Muscle layer of colon (tissue), 2 donors: ENCODE measurements at regions not wholly inside any gene's neighbourhood (a gene's known extent, or its start where the extent isn't known, plus 50 kb on each side); places are given as distances from the start of the nearest gene placed in this dataset.
"Not testable (repeated sequence)": the region's sequence is repeated elsewhere in the genome, so short reads cannot be mapped to it uniquely, and the experiment has no call there.

Experiments
- H3K27ac ChIP-seq: one replicate; pipeline ENCODE4 v1.7.0; 2013; ENCODE audit warnings: low read depth, mild to moderate bottlenecking, low read length, moderate library complexity
- H3K27me3 ChIP-seq, 2 donors: one replicate each; pipeline ENCODE4 v1.7.0; 2013; ENCODE audit warnings: low read length in 2 of 2, mild to moderate bottlenecking in 2 of 2; ENCODE audit not compliant: insufficient read depth in 2 of 2, control insufficient read depth in 1 of 2
- H3K36me3 ChIP-seq: one replicate; pipeline ENCODE4 v1.7.0; 2013; ENCODE audit warnings: mild to moderate bottlenecking, low read length; ENCODE audit not compliant: insufficient read depth
- H3K4me1 ChIP-seq: one replicate; pipeline ENCODE4 v1.7.0; 2013; ENCODE audit warnings: mild to moderate bottlenecking, low read length; ENCODE audit not compliant: insufficient read depth
- H3K4me3 ChIP-seq, 2 donors: one replicate each; pipeline ENCODE4 v1.7.0; 2013; ENCODE audit warnings: low read length in 2 of 2, low read depth in 1 of 2, mild to moderate bottlenecking in 1 of 2, moderate library complexity in 1 of 2
- H3K9ac ChIP-seq: one replicate; pipeline ENCODE4 v1.7.0; 2013; ENCODE audit warnings: low read length
- H3K9me3 ChIP-seq: one replicate; pipeline ENCODE4 v1.7.0; 2013; ENCODE audit warnings: mild to moderate bottlenecking, low read length
- donor health status: abdominal sarcoma.
- donor health status: Adenocarcinoma of cecum.

DNA sequence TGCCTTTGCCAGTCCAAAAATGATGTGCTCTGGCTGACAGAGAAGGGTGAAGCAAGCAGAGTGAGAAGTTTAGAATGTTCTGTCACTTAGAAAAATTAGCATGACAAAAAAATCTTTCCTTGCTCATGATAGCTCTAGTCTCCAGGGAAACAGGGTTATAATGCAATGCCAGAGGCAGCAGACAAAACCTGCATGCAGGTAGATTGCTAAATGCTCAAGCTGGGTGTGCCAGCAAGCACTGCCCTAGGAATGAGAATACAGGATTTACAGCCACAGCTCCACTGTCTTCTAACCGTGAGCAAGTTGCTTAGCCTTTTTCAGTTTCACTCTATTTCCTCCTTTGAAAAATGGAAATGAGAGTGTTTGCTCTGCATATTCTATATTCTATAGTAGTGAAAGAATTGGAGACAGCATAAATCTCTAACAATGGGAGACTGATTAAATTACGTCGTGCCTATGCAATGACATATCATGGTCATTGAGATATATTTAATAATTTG, 516.6 kb upstream of the C16orf82 start:
- Histone ChIP-seq H3K27ac (no peak overlapping the region), H3K4me1 (no peaks in the 10 kb centered on the region), H3K9ac (no peak overlapping the region), H3K4me3 (no peak overlapping the region), H3K9me3 (no peaks in the 10 kb centered on the region), H3K36me3 (no peaks in the 10 kb centered on the region), H3K27me3 (no peaks in the 10 kb centered on the region)

DNA sequence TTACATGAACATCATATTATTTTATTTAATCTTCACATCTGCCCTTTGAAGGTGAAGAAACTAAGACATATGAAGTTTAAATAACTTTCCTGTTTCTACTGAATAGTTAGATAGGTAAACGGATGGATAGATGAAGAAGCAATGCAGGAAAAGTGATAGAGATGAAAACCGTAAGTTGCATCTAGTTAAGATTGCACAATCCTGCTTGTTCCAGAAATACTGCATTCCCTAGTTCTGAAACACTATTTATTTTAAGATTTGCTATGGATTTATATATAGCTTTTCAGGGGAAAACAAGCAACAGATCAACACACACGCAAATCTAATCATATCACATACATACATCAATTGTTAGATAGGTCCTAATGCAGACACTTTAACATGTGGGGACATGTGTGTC, 512.7 kb upstream of the C16orf82 start:
- no peaks in the 10 kb centered on the region for H3K27me3 ChIP-seq
- H3K4me3 ChIP-seq = no peak overlapping the region
- no peaks in the 10 kb centered on the region for H3K4me1 ChIP-seq
- no peak overlapping the region for H3K27ac ChIP-seq
- H3K36me3 ChIP-seq = no peaks in the 10 kb centered on the region
- H3K9me3 ChIP-seq = no peaks in the 10 kb centered on the region
- no peak overlapping the region for H3K9ac ChIP-seq

DNA sequence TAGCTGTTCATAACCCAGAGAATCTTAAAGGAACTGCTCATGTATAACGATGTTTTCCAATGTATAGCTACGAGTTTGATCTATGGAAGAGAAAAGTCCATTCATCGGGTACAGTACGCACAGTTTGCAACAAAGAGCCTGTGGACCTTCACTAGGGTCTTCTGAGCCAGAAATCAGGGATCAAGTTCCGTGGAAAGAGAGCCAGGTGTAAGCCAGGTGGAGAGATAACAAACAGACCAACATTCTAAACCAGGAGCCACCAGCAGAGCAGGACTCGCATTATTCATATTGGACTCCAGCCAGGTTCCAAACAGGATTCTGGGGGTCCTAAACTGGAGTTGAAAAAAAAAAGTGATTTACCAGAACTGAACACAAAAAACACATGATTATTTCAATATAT, 505.4 kb upstream of the C16orf82 start:
- Histone ChIP-seq H3K9me3 (no peaks in the 10 kb centered on the region), H3K27ac (no peak overlapping the region), H3K9ac (no peak overlapping the region), H3K36me3 (no peaks in the 10 kb centered on the region), H3K4me1 (no peaks in the 10 kb centered on the region), H3K27me3 (no peaks in the 10 kb centered on the region), H3K4me3 (no peak overlapping the region)

DNA sequence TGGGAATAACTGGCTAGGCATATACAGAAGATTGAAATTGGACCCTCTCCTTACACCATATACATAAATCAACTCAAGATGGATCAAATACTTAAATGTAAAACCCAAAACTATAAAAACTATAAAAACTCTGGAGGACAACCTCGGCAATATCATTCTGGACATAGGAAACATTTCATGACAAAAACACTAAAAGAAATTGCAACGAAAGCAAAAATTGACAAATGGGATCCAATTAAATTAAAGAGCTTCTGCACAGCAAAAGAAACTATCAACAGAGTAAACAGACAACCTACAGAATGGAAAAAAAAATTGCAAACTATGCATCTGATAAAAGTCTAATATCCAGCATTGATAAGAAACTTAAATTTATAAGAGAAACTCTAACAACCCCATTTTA, 503.7 kb upstream of the C16orf82 start:
- Histone ChIP-seq H3K27ac (no peak overlapping the region), H3K36me3 (no peaks in the 10 kb centered on the region), H3K9me3 (no peaks in the 10 kb centered on the region), H3K4me3 (no peak overlapping the region), H3K27me3 (no peaks in the 10 kb centered on the region), H3K4me1 (no peaks in the 10 kb centered on the region), H3K9ac (no peak overlapping the region)

DNA sequence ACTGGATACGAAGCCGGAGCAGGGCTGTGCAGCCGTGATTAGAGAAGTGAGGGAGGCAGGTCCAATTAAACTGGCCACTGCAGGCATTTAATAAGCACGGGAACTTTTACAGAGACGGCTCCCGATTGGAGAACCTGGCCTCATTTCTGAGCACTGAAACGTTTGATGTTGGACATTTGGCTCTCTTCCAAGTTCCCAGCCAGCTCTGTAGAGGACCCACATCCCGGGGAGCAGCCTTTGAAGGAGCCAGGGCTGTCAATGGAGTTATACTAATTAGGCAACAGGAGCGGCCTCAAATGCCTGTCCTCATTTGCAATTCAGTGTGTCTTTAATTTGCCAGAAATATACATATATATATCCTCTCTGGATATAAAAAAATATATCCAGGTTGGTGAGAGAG, 499.4 kb upstream of the C16orf82 start:
- Histone ChIP-seq H3K27me3 (no peaks in the 10 kb centered on the region), H3K9ac (no peak overlapping the region), H3K4me1 (no peaks in the 10 kb centered on the region), H3K27ac (no peak overlapping the region), H3K9me3 (no peaks in the 10 kb centered on the region), H3K36me3 (no peaks in the 10 kb centered on the region), H3K4me3 (no peak overlapping the region)

DNA sequence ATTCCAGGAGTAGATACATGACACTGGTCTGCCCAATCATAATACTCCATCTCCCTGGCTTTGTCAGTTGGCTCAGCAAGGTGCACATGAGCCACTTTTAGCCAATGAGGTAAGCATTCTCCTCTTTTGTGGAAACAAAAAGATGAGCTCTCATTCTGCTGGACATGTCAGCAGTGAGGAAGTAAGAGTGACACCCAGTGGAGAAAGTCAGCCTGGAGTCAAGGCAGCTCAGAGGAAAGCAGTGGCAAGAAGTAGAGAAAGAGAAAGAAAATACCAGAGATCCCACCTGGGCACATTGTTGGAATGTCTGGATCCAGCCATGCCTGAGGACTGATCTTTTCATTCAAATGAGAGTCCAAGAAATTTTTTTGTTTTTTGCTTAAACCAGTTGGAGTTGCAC, 496.9 kb upstream of the C16orf82 start:
- no peak overlapping the region for H3K4me3 ChIP-seq
- H3K9me3 ChIP-seq = no peaks in the 10 kb centered on the region
- H3K27me3 ChIP-seq = no peaks in the 10 kb centered on the region
- no peak overlapping the region for H3K9ac ChIP-seq
- H3K27ac ChIP-seq = no peak overlapping the region
- no peaks in the 10 kb centered on the region for H3K4me1 ChIP-seq
- no peaks in the 10 kb centered on the region for H3K36me3 ChIP-seq

DNA sequence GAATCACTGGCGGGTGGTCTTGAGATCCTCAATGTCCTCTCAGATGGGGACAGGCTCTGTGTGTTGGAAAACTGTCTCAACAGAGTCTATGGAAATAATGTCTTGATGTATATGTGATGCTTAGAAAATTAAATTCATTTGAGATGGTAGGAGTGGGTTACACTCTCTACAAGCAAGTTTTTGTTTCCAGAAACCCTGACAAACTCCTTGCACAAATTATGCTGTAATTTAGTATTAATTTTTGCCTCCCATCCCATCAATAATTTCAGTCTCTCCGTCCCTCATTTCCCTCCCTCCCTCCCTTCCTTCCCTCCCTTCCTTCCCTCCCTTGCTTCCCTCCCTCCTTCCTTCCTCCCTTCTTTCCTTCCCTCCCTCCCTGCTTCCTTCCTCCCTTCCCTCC, 488.0 kb upstream of the C16orf82 start:
- no peaks in the 10 kb centered on the region for H3K4me1 ChIP-seq
- H3K27me3 ChIP-seq = no peaks in the 10 kb centered on the region
- H3K36me3 ChIP-seq = no peaks in the 10 kb centered on the region
- H3K4me3 ChIP-seq = no peak overlapping the region
- H3K27ac ChIP-seq = no peak overlapping the region
- H3K9ac ChIP-seq = no peak overlapping the region
- no peaks in the 10 kb centered on the region for H3K9me3 ChIP-seq

DNA sequence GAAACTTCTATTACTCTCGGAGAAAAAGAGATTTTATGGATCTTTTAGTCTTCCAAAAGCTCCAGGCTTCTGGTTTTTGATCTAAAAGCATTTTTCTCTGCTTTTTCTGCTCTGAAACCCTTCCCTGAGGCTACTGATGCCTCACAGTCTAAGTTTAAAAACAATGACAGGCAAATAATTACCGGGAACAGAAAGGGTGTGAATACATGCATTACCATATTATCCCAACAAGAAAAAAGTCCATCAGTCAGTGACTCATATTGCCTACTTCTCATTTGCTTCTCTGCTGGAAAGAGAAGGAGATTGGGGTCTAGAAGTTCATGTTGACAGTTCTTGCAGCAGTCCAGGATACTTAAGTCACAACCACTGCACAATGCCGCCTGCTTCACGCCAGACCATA, 482.9 kb upstream of the C16orf82 start:
- Histone ChIP-seq H3K4me3 (no peak overlapping the region), H3K36me3 (no peaks in the 10 kb centered on the region), H3K27me3 (no peaks in the 10 kb centered on the region), H3K9ac (no peak overlapping the region), H3K27ac (no peak overlapping the region), H3K4me1 (no peaks in the 10 kb centered on the region), H3K9me3 (no peaks in the 10 kb centered on the region)

DNA sequence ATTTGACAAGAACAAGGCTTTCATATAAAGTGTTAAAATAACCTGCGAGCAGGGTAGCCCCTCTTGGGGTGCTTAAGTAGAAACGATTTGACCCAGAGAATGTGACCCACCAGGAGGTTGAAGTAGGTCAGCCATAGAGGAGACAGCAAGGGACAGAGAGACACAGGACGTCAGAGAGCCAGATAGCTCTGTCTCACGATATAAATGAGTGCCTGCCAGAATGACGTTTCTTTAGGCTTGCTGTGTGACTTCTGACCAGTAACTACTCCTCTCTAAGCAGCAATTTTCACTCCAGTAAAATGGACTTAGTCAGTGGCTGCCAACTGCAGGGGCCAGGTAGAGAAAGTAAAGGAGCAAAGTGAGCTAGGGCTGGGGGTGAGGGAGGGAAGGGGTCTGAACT, 473.0 kb upstream of the C16orf82 start:
- H3K4me1 ChIP-seq = no peaks in the 10 kb centered on the region
- no peak overlapping the region for H3K27ac ChIP-seq
- no peak overlapping the region for H3K9ac ChIP-seq
- no peak overlapping the region for H3K4me3 ChIP-seq
- no peaks in the 10 kb centered on the region for H3K9me3 ChIP-seq
- H3K36me3 ChIP-seq = no peaks in the 10 kb centered on the region
- no peaks in the 10 kb centered on the region for H3K27me3 ChIP-seq

DNA sequence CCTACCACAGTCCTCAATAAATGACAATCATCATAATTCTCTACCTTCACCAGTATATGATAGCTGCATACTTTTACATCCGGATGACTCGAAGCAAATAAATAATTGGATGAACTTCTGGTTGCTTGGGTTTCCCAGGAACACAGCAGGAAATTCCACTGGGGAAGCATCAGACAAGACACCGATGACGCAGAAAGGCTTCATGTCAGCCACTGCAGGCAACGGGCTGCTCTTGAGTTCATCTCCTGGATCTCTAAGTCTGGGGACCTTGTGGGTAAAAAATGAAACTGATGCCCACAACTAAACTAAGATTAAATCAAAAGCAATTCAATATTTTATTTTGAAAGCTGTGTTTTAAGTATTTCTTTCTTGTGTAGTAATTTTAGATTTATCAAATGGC, 472.1 kb upstream of the C16orf82 start:
- Histone ChIP-seq H3K27ac (no peak overlapping the region), H3K27me3 (no peaks in the 10 kb centered on the region), H3K4me1 (no peaks in the 10 kb centered on the region), H3K9ac (no peak overlapping the region), H3K36me3 (no peaks in the 10 kb centered on the region), H3K9me3 (no peaks in the 10 kb centered on the region), H3K4me3 (no peak overlapping the region)

DNA sequence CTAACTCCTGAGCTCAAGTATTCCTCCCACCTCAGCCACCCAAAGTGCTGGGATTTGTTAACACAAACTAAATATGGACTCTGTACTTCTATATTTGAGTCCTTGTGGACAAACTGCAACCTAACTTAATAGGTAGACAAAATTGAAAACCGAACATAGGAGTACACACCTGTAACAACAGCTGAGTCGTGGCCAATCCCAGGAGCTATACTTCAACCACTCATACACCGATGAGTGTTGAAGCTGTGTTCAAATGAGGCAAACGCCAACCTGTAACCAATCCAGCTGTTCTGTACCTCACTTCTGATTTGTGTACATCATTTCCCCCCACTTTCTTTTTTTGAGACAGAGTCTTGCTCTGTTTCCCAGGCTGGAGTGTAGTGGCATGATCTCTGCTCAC, 471.5 kb upstream of the C16orf82 start:
- Histone ChIP-seq H3K9me3 (no peaks in the 10 kb centered on the region), H3K4me3 (no peak overlapping the region), H3K4me1 (no peaks in the 10 kb centered on the region), H3K36me3 (no peaks in the 10 kb centered on the region), H3K9ac (no peak overlapping the region), H3K27me3 (no peaks in the 10 kb centered on the region), H3K27ac (no peak overlapping the region)

DNA sequence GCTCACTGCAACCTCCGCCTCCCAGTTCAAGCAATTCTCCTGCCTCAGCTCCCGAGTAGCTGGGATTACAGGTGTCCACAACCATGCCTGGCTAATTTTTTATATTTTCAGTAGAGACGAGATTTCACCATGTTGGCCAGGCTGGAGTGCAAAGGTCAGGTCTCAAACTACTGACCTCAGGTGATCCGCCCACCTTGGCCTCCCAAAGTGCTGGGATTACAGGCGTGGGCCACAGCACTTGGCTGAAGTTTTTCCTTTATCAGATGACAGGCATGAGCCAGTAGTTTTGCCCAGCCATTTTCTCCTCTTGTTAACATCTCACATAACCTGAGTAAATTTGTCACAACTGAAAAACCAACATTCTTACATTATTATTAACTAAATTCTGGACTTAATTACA, 470.7 kb upstream of the C16orf82 start:
- not testable (repeated sequence) for H3K27ac ChIP-seq, H3K36me3 ChIP-seq, H3K9me3 ChIP-seq, H3K9ac ChIP-seq, H3K27me3 ChIP-seq, H3K4me3 ChIP-seq, H3K4me1 ChIP-seq
